GM23338 (cell line): ENCODE measurements at regions not wholly inside any gene's neighbourhood (a gene's known extent, or its start where the extent isn't known, plus 50 kb on each side); places are given as distances from the start of the nearest gene placed in this dataset.

Experiments used
- ATAC-seq: fragments of 200-7000 bp; cut with Tn5 transposase; 3 replicates; pipeline ENCODE4 v1.9.1; 2020
- DNase-seq: peaks from one replicate; pipeline ENCODE4 v3.0.0-alpha.2; 2015; ENCODE audit warnings: low spot score
- H2AFZ ChIP-seq: fragments of 200-600 bp; sonication (generic); 2 replicates; pipeline ENCODE4 v1.8.0; 2016; ENCODE audit warnings: antibody characterized with exemption, mild to moderate bottlenecking, moderate library complexity
- H3F3A ChIP-seq: fragments of 200-600 bp; sonication (generic); replicated peaks from 2 replicates; pipeline ENCODE4 v1.8.0; 2017; ENCODE audit warnings: antibody characterized with exemption, mixed run types, low read depth
- H3K27ac ChIP-seq: fragments of 200-600 bp; sonication (generic); 2 replicates; pipeline ENCODE4 v1.6.1; 2016; ENCODE audit warnings: low read depth
- H3K27me3 ChIP-seq: fragments of 200-600 bp; sonication (generic); 2 replicates; pipeline ENCODE4 v1.8.0; 2016; ENCODE audit warnings: mild to moderate bottlenecking, mixed run types, moderate library complexity; ENCODE audit not compliant: insufficient read depth
- H3K36me3 ChIP-seq: fragments of 200-600 bp; sonication (generic); 2 replicates; pipeline ENCODE4 v1.8.0; 2016; ENCODE audit warnings: mild to moderate bottlenecking; ENCODE audit not compliant: insufficient read depth
- H3K4me1 ChIP-seq: fragments of 200-600 bp; sonication (generic); 2 replicates; pipeline ENCODE4 v1.8.0; 2016; ENCODE audit warnings: mild to moderate bottlenecking, moderate library complexity; ENCODE audit not compliant: insufficient read depth
- H3K4me2 ChIP-seq: fragments of 200-600 bp; sonication (generic); 2 replicates; pipeline ENCODE4 v1.7.1; 2017; ENCODE audit warnings: mixed run types
- H3K4me3 ChIP-seq: fragments of 200-600 bp; sonication (generic); 2 replicates; pipeline ENCODE4 v1.6.1; 2016; ENCODE audit warnings: mixed run types
- H3K79me2 ChIP-seq: fragments of 200-600 bp; sonication (generic); replicated peaks from 2 replicates; pipeline ENCODE4 v1.8.0; 2017; ENCODE audit warnings: mild to moderate bottlenecking; ENCODE audit not compliant: insufficient read depth
- H3K9me2 ChIP-seq: fragments of 200-600 bp; sonication (generic); 2 replicates; pipeline ENCODE4 v1.8.0; 2017; ENCODE audit not compliant: insufficient read depth
- H4K20me1 ChIP-seq: fragments of 200-600 bp; sonication (generic); replicated peaks from 2 replicates; pipeline ENCODE4 v1.8.0; 2017; ENCODE audit warnings: mild to moderate bottlenecking; ENCODE audit not compliant: insufficient read depth
- H3K27ac Mint-ChIP-seq: 2 replicates; pipeline ENCODE4 v1.8.0; 2020; ENCODE audit warnings: inconsistent platforms, mild to moderate bottlenecking, moderate library complexity, mixed read lengths
- H3K27me3 Mint-ChIP-seq: 3 replicates; pipeline ENCODE4 v1.8.0; 2022; ENCODE audit warnings: low read depth, mild to moderate bottlenecking, moderate library complexity, mixed read lengths, inconsistent platforms; ENCODE audit not compliant: insufficient read depth, poor library complexity
- H3K36me3 Mint-ChIP-seq: 3 replicates; pipeline ENCODE4 v1.8.0; 2021; ENCODE audit warnings: low read depth, mild to moderate bottlenecking, inconsistent platforms, moderate library complexity, mixed read lengths
- H3K4me1 Mint-ChIP-seq: 3 replicates; pipeline ENCODE4 v1.8.0; 2020; ENCODE audit warnings: mild to moderate bottlenecking, inconsistent platforms, mixed read lengths
- H3K4me3 Mint-ChIP-seq: 3 replicates; pipeline ENCODE4 v1.8.0; 2021; ENCODE audit warnings: moderate library complexity, mild to moderate bottlenecking, inconsistent platforms, mixed read lengths
- H3K9me3 Mint-ChIP-seq: 3 replicates; pipeline ENCODE4 v1.8.0; 2020; ENCODE audit warnings: moderate library complexity, mild to moderate bottlenecking, inconsistent platforms, mixed read lengths
- CREB1 ChIP-seq: fragments of 250-450 bp; sonication (Bioruptor Pico); IDR thresholded peaks from 2 replicates; pipeline ENCODE4 v1.5.0; 2020; ENCODE audit warnings: low read depth, mild to moderate bottlenecking, moderate library complexity
- EZH2 ChIP-seq: fragments of 200-600 bp; sonication (generic); IDR thresholded peaks from one replicate; pipeline ENCODE4 v1.8.0; 2017; ENCODE audit warnings: antibody characterized with exemption, mild to moderate bottlenecking, low read depth; ENCODE audit not compliant: unreplicated experiment
- EZH2phosphoT487 ChIP-seq: fragments of 200-600 bp; sonication (generic); IDR thresholded peaks from one replicate; pipeline ENCODE4 v1.8.1; 2018; ENCODE audit warnings: antibody characterized with exemption; ENCODE audit not compliant: unreplicated experiment
- JUNB ChIP-seq: IDR thresholded peaks from one replicate; pipeline ENCODE4 v1.6.1; 2016; ENCODE audit warnings: antibody characterized with exemption; ENCODE audit not compliant: unreplicated experiment
- NANOG ChIP-seq: IDR thresholded peaks from 2 replicates; pipeline ENCODE4 v1.6.1; 2016; ENCODE audit warnings: antibody characterized with exemption, borderline replicate concordance
- POLR2AphosphoS5 ChIP-seq: IDR thresholded peaks from 2 replicates; pipeline ENCODE4 v1.6.1; 2016; ENCODE audit warnings: antibody characterized with exemption, low read depth
- STAT1 ChIP-seq: IDR thresholded peaks from one replicate; pipeline ENCODE4 v1.6.1; 2016; ENCODE audit warnings: antibody characterized with exemption; ENCODE audit not compliant: unreplicated experiment
- ZNF114 ChIP-seq: fragments of 250-450 bp; sonication (Bioruptor Pico); IDR thresholded peaks from 2 replicates; pipeline ENCODE4 v1.5.0; 2020; ENCODE audit warnings: mild to moderate bottlenecking, moderate library complexity
- ZNF331 ChIP-seq: fragments of 250-450 bp; sonication (Bioruptor Pico); IDR thresholded peaks from 2 replicates; pipeline ENCODE4 v1.5.0; 2020; ENCODE audit warnings: low read depth, mild to moderate bottlenecking, moderate library complexity
- TF ChIP-seq, protein P1 (sequence below): fragments of 250-450 bp; sonication (Bioruptor Pico); IDR thresholded peaks from 2 replicates; pipeline ENCODE4 v1.5.0; 2020; ENCODE audit warnings: mild to moderate bottlenecking, moderate library complexity
- TF ChIP-seq, protein P2 (sequence below): IDR thresholded peaks from one replicate; pipeline ENCODE4 v1.6.1; 2018; ENCODE audit warnings: antibody characterized with exemption; ENCODE audit not compliant: unreplicated experiment
- TF ChIP-seq, protein P3 (sequence below): IDR thresholded peaks from 2 replicates; pipeline ENCODE4 v1.6.1; 2016; ENCODE audit warnings: antibody characterized with exemption
- TF ChIP-seq, protein P4 (sequence below), 2 experiments: fragments of 200-600 bp in 1 of 2; sonication (generic) in 1 of 2; conservative IDR thresholded peaks; 2 replicates each; pipeline versions ENCODE4 v1.5.1 to v1.6.1; 2016 to 2017; ENCODE audit warnings: antibody characterized with exemption in 2 of 2, low read depth in 2 of 2, mild to moderate bottlenecking in 2 of 2, moderate library complexity in 1 of 2

DNA sequence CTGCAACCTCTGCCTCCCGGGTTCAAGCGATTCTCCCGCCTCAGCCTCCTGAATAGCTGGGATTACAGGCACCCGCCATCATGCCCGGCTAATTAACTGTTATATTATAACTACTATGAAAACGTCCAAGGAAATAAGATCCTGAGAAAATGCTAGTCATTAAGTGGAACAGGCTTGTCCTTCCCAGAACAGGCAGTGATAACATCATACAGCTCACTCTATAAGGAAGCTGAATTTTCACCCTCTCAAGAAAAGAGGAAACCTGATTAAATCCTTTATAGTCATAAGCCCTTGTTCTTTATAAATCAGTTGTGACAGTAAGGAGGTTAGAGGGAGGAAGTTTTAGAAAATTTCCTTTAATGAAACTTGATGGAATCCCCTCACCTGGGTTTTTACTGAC is 163.9 kb upstream of the CLINT1 start (continued):
- TF ChIP-seq, protein P1, sequence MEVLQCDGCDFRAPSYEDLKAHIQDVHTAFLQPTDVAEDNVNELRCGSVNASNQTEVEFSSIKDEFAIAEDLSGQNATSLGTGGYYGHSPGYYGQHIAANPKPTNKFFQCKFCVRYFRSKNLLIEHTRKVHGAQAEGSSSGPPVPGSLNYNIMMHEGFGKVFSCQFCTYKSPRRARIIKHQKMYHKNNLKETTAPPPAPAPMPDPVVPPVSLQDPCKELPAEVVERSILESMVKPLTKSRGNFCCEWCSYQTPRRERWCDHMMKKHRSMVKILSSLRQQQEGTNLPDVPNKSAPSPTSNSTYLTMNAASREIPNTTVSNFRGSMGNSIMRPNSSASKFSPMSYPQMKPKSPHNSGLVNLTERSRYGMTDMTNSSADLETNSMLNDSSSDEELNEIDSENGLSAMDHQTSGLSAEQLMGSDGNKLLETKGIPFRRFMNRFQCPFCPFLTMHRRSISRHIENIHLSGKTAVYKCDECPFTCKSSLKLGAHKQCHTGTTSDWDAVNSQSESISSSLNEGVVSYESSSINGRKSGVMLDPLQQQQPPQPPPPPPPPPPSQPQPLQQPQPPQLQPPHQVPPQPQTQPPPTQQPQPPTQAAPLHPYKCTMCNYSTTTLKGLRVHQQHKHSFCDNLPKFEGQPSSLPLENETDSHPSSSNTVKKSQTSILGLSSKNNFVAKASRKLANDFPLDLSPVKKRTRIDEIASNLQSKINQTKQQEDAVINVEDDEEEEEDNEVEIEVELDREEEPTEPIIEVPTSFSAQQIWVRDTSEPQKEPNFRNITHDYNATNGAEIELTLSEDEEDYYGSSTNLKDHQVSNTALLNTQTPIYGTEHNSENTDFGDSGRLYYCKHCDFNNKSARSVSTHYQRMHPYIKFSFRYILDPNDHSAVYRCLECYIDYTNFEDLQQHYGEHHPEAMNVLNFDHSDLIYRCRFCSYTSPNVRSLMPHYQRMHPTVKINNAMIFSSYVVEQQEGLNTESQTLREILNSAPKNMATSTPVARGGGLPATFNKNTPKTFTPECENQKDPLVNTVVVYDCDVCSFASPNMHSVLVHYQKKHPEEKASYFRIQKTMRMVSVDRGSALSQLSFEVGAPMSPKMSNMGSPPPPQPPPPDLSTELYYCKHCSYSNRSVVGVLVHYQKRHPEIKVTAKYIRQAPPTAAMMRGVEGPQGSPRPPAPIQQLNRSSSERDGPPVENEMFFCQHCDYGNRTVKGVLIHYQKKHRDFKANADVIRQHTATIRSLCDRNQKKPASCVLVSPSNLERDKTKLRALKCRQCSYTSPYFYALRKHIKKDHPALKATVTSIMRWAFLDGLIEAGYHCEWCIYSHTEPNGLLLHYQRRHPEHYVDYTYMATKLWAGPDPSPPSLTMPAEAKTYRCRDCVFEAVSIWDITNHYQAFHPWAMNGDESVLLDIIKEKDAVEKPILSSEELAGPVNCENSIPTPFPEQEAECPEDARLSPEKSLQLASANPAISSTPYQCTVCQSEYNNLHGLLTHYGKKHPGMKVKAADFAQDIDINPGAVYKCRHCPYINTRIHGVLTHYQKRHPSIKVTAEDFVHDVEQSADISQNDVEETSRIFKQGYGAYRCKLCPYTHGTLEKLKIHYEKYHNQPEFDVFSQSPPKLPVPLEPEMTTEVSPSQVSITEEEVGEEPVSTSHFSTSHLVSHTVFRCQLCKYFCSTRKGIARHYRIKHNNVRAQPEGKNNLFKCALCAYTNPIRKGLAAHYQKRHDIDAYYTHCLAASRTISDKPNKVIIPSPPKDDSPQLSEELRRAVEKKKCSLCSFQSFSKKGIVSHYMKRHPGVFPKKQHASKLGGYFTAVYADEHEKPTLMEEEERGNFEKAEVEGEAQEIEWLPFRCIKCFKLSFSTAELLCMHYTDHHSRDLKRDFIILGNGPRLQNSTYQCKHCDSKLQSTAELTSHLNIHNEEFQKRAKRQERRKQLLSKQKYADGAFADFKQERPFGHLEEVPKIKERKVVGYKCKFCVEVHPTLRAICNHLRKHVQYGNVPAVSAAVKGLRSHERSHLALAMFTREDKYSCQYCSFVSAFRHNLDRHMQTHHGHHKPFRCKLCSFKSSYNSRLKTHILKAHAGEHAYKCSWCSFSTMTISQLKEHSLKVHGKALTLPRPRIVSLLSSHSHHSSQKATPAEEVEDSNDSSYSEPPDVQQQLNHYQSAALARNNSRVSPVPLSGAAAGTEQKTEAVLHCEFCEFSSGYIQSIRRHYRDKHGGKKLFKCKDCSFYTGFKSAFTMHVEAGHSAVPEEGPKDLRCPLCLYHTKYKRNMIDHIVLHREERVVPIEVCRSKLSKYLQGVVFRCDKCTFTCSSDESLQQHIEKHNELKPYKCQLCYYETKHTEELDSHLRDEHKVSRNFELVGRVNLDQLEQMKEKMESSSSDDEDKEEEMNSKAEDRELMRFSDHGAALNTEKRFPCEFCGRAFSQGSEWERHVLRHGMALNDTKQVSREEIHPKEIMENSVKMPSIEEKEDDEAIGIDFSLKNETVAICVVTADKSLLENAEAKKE, result no peak
- TF ChIP-seq ZNF331 (CRISPR knock-in tag), result no peak

DNA sequence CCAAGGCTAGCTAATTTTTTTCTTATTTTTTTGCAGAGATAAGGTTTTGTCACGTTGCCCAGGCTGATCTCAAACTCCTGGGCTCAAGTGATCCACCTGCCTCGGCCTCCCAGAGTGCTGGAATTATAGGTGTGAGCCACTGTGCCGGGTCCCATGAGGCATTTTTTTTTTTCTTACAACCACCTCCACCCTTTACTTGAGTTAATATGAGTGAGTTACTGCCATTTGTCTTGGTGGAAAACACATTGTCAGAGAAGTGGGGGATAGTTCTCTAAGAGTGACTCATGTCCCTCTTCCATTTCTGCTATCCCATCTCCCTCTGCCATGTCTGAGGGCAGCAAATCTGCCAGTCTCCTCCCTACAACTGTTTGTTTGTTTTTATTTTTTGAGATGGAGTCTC is 163.4 kb upstream of the CLINT1 start:
- H2AFZ ChIP-seq, result no peak overlapping the region
- no peaks in the 10 kb centered on the region for H3K36me3 ChIP-seq
- no peaks in the 10 kb centered on the region for H3K4me1 ChIP-seq
- Mint-ChIP-seq H3K9me3 (no peaks in the 10 kb centered on the region), H3K27me3 (no peaks in the 10 kb centered on the region), H3K4me3 (no peak overlapping the region), H3K36me3 (no peaks in the 10 kb centered on the region), H3K4me1 (peaks cover 12% of the 10 kb centered on the region), H3K27ac (no peak overlapping the region)
- no peak overlapping the region for H3K4me2 ChIP-seq
- 0 out of 2 replicates have a peak, but pooled peaks cover 2% of the 10 kb centered on the region for H3K9me2 ChIP-seq
- no peaks in the 10 kb centered on the region for H3K79me2 ChIP-seq
- H3K4me3 ChIP-seq, result no peak overlapping the region
- DNase-seq (no peak), ATAC-seq (no peak)
- H4K20me1 ChIP-seq, result no peaks in the 10 kb centered on the region
- no peaks in the 10 kb centered on the region for H3F3A ChIP-seq
- H3K27me3 ChIP-seq, result no peaks in the 10 kb centered on the region
- no peak overlapping the region for H3K27ac ChIP-seq
- no peak for TF ChIP-seq STAT1
- TF ChIP-seq, protein P2, sequence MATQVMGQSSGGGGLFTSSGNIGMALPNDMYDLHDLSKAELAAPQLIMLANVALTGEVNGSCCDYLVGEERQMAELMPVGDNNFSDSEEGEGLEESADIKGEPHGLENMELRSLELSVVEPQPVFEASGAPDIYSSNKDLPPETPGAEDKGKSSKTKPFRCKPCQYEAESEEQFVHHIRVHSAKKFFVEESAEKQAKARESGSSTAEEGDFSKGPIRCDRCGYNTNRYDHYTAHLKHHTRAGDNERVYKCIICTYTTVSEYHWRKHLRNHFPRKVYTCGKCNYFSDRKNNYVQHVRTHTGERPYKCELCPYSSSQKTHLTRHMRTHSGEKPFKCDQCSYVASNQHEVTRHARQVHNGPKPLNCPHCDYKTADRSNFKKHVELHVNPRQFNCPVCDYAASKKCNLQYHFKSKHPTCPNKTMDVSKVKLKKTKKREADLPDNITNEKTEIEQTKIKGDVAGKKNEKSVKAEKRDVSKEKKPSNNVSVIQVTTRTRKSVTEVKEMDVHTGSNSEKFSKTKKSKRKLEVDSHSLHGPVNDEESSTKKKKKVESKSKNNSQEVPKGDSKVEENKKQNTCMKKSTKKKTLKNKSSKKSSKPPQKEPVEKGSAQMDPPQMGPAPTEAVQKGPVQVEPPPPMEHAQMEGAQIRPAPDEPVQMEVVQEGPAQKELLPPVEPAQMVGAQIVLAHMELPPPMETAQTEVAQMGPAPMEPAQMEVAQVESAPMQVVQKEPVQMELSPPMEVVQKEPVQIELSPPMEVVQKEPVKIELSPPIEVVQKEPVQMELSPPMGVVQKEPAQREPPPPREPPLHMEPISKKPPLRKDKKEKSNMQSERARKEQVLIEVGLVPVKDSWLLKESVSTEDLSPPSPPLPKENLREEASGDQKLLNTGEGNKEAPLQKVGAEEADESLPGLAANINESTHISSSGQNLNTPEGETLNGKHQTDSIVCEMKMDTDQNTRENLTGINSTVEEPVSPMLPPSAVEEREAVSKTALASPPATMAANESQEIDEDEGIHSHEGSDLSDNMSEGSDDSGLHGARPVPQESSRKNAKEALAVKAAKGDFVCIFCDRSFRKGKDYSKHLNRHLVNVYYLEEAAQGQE, result no peak
- TF ChIP-seq, protein P3, sequence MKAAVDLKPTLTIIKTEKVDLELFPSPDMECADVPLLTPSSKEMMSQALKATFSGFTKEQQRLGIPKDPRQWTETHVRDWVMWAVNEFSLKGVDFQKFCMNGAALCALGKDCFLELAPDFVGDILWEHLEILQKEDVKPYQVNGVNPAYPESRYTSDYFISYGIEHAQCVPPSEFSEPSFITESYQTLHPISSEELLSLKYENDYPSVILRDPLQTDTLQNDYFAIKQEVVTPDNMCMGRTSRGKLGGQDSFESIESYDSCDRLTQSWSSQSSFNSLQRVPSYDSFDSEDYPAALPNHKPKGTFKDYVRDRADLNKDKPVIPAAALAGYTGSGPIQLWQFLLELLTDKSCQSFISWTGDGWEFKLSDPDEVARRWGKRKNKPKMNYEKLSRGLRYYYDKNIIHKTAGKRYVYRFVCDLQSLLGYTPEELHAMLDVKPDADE, result no peak
- TF ChIP-seq EZH2, result no peak
- no peak for TF ChIP-seq CREB1 (CRISPR knock-in tag)
- TF ChIP-seq, protein P4, sequence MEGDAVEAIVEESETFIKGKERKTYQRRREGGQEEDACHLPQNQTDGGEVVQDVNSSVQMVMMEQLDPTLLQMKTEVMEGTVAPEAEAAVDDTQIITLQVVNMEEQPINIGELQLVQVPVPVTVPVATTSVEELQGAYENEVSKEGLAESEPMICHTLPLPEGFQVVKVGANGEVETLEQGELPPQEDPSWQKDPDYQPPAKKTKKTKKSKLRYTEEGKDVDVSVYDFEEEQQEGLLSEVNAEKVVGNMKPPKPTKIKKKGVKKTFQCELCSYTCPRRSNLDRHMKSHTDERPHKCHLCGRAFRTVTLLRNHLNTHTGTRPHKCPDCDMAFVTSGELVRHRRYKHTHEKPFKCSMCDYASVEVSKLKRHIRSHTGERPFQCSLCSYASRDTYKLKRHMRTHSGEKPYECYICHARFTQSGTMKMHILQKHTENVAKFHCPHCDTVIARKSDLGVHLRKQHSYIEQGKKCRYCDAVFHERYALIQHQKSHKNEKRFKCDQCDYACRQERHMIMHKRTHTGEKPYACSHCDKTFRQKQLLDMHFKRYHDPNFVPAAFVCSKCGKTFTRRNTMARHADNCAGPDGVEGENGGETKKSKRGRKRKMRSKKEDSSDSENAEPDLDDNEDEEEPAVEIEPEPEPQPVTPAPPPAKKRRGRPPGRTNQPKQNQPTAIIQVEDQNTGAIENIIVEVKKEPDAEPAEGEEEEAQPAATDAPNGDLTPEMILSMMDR (conservative IDR thresholded peaks at IDR 0.05; ENCODE audit: low read depth in 2 of 2), result no peak
- TF ChIP-seq JUNB, result no peak
- TF ChIP-seq EZH2phosphoT487, result no peak
- no peak for TF ChIP-seq NANOG
- no peak for TF ChIP-seq POLR2AphosphoS5
- TF ChIP-seq ZNF331 (CRISPR knock-in tag), result no peak
- no peak for TF ChIP-seq ZNF114 (CRISPR knock-in tag)
